ENCODE measurements at regions not wholly inside any gene's neighbourhood (a gene's known extent, or its start where the extent isn't known, plus 50 kb on each side); places are given as distances from the start of the nearest gene placed in this dataset.

DNA sequence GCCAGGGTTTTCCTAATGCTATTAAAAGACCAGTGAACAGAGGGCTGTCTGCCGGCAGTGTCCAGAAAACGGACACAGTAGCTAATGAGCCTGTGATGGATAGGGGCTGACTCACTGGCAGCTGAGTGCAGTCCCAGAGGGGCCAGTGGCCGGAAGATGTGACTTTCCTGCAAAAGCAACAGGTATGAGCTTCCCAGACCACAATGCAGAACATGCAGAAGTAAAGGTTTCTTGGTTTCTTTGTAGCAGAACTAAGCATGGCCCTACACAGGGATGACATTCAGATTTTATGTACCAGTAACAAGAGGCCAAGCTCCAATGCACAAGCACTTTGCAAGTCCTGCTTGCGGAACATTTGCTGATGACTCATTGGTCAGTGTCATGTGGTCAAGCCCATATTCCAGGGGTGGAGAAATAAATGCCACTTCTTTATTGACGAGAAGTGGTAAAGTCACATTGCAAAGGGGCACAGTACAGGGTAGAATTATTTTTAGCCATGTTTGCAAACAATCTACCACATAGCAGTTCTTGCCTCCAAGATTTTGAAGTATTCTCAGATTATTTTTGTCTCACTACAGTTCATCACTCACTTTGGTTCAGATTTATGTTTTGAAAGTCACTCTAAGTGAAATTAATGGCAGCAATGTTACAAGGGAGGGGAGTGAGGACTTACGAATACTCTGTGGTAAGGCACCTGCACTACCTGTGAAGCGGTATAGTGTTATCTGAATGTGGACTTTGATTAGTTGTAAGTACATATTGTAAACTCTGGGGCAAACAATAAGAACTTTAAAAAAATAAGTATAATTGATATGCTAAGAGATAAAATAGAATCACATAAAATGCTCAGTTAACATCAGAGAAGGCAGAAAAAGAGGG lies 263.3 kb downstream of the ABHD5 start:
- TF ChIP-seq, protein P1, sequence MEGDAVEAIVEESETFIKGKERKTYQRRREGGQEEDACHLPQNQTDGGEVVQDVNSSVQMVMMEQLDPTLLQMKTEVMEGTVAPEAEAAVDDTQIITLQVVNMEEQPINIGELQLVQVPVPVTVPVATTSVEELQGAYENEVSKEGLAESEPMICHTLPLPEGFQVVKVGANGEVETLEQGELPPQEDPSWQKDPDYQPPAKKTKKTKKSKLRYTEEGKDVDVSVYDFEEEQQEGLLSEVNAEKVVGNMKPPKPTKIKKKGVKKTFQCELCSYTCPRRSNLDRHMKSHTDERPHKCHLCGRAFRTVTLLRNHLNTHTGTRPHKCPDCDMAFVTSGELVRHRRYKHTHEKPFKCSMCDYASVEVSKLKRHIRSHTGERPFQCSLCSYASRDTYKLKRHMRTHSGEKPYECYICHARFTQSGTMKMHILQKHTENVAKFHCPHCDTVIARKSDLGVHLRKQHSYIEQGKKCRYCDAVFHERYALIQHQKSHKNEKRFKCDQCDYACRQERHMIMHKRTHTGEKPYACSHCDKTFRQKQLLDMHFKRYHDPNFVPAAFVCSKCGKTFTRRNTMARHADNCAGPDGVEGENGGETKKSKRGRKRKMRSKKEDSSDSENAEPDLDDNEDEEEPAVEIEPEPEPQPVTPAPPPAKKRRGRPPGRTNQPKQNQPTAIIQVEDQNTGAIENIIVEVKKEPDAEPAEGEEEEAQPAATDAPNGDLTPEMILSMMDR (IDR thresholded peaks at IDR 0.05) = no peak

DNA sequence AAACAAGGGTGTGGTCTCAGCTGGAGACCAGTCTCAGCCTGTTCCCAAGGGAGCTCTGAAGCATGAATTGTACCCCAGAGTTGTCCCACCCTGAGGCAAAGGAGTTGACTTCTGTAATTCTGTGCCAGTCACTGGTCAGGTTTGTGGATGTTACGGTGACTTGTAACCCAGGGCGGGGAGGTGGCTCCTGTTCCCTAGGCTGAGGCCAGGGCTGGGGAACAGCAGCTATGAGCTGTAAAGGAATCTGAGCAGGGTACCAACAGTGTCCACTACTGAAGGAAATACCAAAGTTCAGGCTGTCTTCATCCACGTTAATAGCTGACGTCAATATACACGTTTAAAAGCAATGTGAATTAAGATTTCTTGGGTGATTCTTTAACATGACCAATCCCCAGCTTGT lies 266.2 kb downstream of the ABHD5 start:
- TF ChIP-seq, protein P1 (IDR thresholded peaks at IDR 0.05) = no peak

DNA sequence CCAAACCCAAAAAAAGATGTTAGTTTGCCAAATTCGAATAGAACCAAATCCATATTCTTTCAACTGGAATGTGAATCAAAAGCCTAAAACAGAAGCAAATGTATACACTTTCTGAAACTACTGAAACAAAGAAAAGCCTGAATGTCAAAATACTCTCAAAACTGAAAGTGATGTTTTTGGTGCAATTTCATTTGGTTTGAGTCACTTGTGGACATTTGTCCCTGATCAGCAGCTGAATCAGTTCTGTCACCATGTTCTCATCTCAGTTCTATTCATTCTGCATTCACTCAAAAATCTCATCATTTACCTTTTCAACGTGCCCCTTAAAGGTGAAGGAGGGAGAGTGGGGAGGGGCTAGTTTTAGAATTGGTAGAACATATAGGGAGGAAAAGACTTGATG lies 266.8 kb downstream of the ABHD5 start:
- TF ChIP-seq, protein P1 (IDR thresholded peaks at IDR 0.05) = no peak

DNA sequence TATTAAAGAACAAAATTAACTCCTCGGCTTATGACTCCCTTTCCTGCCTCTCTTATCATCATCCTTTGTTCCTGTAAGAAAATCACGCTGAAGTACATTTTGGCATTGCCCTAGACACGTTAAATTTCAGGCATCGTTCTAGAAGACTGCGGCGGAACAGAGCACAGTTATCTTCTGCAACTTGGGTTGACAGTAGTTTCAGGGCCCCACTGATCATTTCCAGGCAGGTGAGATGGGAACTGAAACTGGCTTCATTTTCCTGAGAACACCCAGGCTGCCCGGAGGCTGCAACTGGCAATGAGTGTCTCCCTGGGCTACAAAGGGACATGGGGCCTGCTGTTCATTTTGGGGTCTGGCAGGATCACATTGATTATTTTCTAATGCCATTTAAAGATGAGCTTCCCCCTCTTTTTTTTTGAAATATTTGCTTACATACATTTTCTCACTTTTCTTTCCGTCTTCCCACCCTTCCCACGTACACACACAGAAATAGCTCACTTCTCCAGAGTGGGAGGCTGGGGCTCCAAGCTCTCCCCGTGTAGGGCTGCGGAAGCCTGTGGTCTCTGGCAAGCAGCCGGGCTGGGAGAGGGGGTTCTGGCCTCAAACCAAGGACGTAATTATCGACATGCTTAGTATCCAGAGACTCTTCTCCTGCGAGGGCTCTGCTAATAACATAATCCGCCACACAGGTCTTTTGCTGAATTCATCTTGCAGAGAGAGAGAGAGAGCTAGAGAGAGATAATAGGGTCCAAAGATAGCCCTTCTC lies 267.4 kb downstream of the ABHD5 start:
- TF ChIP-seq, protein P1 (IDR thresholded peaks at IDR 0.05) = no peak

DNA sequence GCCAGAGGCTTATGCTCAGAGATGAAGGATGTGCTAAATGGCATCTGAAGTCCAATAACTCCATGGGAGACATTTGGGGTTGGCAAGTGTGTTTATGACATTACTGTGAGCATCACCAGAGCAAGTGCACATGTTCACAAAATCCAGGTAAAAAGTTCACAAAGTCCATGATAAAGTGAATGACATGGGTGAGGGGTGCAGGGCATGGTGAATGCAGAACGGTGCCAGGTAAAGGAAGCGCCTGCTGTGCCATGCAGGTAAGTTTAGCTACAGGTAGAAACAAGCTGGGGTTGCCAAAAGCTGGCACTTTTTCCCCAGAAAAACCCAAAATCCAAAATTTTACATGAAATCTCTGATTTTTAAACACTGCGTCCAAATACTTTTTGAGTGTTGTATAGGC lies 268.2 kb downstream of the ABHD5 start:
- TF ChIP-seq, protein P1 (IDR thresholded peaks at IDR 0.05) = no peak

DNA sequence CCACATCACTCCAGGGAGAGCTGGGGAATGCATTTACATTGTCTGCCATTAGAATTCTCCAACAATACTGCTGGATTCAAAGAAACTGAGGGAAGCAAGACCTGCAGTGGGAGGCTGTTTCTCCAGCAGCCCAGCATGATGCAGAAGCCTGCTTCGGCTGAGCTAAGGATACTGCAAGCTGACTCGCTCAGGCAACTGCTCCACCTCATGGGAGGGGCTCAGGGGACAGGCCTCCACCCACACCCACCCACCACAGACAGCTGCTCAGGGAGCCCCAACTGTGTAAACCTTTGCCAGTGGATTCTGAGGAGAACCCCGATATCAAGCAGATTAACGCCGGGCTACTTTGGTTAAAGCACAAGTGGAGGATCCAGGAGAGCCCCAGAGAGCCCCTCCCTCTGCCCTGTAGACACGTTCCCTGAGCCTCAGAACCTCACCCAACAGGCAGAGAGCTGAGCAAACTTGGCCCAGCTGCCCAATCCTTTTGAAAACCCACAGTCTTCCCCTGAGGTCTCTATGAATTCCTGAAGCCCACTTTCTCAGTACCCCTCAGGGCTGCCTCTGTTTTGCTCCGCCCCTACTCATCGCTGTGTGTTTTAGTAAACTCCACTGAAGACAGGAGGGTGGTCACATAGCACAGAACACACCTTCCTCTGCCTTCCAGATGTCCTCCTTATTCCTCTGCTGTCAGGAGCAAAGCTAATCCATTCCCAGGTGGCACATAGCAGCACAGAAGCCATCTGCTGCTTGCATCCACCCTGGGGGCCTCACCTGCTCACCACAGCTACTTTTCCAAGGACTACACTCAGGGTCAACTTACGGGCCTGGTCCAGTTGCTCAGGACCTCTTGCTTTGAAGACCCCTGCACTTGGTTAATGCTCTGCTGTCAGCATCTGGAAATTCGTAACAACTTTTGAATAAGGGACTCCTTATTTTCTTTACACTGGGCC lies 269.0 kb downstream of the ABHD5 start:
- TF ChIP-seq, protein P1 (IDR thresholded peaks at IDR 0.05) = no peak

DNA sequence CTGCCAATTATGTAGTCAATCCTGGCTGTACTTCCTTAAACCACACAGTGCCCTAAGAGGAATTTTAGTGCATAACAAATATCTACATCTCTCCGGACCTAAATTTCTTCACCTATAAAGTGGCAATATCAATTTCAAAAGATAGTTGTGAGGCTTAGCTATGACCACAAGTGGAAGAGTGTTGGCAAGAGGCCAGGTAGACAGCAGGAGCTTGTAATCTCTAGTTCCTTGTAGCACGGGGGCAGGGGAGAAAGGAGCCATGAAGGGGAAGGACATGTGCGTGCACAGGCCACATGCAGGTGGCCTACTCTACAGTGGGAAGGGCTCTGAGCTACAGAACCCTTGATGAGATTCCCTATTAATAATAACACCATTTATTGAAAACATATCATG lies 269.7 kb downstream of the ABHD5 start:
- TF ChIP-seq, protein P1 (IDR thresholded peaks at IDR 0.05) = no peak
